ENCODE measurements at regions not wholly inside any gene's neighbourhood (a gene's known extent, or its start where the extent isn't known, plus 50 kb on each side); places are given as distances from the start of the nearest gene placed in this dataset.
A peak's percentile ranks its signal among the peaks of the same experiment; 100 is the strongest.

DNA sequence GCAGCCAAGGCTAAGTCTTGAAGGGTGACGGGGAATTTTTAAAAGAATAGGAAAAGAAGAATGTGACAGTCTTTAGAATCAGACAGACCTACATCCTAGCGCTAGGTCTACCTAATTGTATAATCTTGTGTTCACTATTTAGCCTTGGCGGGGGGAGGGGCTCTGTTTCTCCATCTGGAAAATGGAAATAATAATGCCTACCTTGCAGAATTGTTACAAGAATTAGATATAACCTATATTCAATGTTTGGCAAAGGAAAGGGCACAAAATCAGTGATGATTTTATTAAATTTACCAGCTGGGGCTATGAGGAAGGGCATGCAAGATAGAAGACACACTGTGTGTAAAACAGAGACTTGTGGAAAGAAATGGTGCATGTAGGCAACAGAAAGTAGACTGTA is 154.8 kb downstream of the ZBTB18 start:
- no peaks in the 10 kb centered on the region for H3K27me3 ChIP-seq (ENCODE audit: control insufficient read depth, insufficient read depth, low read length)
- no peaks in the 10 kb centered on the region for H3K36me3 ChIP-seq (ENCODE audit: control insufficient read depth in 2 of 3, insufficient read depth in 3 of 3, low read length in 3 of 3)
- peaks cover 0 to 7% (median 0%) of the 10 kb centered on the region in 3 donors for H3K4me1 ChIP-seq (ENCODE audit: control insufficient read depth in 2 of 3, insufficient read depth in 2 of 3, low read depth in 1 of 3, low read length in 3 of 3)
- no peak overlapping the region for H3K9ac ChIP-seq (ENCODE audit: low read length in 3 of 3)
- H3K9me3 ChIP-seq (ENCODE audit: control insufficient read depth in 2 of 3, insufficient read depth in 1 of 3, low read length in 3 of 3), result no peaks in the 10 kb centered on the region
- H3K4me3 ChIP-seq (ENCODE audit: low read length in 3 of 3), result no peak overlapping the region
- no peak overlapping the region for H3K27ac ChIP-seq (ENCODE audit: low read depth in 2 of 2, low read length in 2 of 2)
- no peak for DNase-seq
- FAIRE-seq, result no peak
- intact Hi-C loops (cut with DNase I), result no loop called here
- TF ChIP-seq, protein P1, sequence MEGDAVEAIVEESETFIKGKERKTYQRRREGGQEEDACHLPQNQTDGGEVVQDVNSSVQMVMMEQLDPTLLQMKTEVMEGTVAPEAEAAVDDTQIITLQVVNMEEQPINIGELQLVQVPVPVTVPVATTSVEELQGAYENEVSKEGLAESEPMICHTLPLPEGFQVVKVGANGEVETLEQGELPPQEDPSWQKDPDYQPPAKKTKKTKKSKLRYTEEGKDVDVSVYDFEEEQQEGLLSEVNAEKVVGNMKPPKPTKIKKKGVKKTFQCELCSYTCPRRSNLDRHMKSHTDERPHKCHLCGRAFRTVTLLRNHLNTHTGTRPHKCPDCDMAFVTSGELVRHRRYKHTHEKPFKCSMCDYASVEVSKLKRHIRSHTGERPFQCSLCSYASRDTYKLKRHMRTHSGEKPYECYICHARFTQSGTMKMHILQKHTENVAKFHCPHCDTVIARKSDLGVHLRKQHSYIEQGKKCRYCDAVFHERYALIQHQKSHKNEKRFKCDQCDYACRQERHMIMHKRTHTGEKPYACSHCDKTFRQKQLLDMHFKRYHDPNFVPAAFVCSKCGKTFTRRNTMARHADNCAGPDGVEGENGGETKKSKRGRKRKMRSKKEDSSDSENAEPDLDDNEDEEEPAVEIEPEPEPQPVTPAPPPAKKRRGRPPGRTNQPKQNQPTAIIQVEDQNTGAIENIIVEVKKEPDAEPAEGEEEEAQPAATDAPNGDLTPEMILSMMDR (IDR thresholded peaks at IDR 0.05; ENCODE audit: borderline replicate concordance, extremely low read depth, insufficient read depth), result no peak

DNA sequence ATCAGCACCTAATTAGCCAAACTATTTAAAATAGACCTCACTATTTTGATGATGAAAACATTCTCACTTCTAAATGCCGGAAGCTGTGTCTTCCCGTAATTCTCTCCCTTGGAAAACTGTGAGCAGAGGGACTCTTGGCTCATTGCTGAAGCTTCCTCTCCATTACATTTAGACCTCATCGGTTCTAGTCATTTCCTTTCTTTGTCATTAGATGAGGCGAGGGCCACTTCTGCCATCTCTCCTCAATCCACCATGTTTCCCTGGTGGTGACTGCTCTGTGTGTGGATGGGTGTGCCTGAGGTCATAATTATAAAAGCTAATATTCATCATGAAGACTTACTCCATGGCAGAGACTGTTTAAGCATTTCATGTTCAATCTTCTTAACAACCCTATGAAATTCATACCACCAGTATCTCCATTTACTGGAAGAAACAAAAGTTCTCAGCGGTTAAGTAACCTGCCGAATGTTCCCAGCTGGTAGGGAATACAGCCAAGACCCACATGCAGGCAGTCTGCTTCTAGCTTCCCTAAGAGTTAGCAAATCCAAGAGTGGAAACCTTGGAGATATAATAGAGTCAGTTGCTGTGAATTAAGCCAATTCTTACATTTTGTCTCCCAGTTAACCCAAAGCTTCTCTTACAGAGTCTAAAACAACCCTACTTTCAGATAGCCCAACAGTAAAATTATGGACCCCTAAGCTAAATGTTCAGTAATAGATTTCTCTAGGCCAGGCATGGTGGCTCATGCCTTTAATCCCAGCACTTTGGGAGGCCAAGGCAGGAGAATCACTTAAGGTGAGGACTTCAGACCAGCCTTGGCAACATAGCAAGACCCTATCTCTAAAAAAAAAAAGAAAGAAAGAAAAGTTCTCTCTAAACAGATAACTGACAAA is 156.2 kb downstream of the ZBTB18 start:
- H3K27me3 ChIP-seq (ENCODE audit: control insufficient read depth, insufficient read depth, low read length), result no peaks in the 10 kb centered on the region
- no peaks in the 10 kb centered on the region for H3K9me3 ChIP-seq (ENCODE audit: control insufficient read depth in 2 of 3, insufficient read depth in 1 of 3, low read length in 3 of 3)
- TF ChIP-seq, protein P1 (IDR thresholded peaks at IDR 0.05; ENCODE audit: borderline replicate concordance, extremely low read depth, insufficient read depth), result no peak
- no peaks in the 10 kb centered on the region for H3K36me3 ChIP-seq (ENCODE audit: control insufficient read depth in 2 of 3, insufficient read depth in 3 of 3, low read length in 3 of 3)
- intact Hi-C loops (cut with DNase I), result no loop called here
- no peak overlapping the region for H3K9ac ChIP-seq (ENCODE audit: low read length in 3 of 3)
- peaks cover 0 to 9% (median 0%) of the 10 kb centered on the region in 3 donors for H3K4me1 ChIP-seq (ENCODE audit: control insufficient read depth in 2 of 3, insufficient read depth in 2 of 3, low read depth in 1 of 3, low read length in 3 of 3)
- no peak overlapping the region for H3K4me3 ChIP-seq (ENCODE audit: low read length in 3 of 3)
- peak overlapping the region; percentile 42 to 54 for H3K27ac ChIP-seq (ENCODE audit: low read depth in 2 of 2, low read length in 2 of 2)
- DNase-seq (no peak), FAIRE-seq (no peak)

DNA sequence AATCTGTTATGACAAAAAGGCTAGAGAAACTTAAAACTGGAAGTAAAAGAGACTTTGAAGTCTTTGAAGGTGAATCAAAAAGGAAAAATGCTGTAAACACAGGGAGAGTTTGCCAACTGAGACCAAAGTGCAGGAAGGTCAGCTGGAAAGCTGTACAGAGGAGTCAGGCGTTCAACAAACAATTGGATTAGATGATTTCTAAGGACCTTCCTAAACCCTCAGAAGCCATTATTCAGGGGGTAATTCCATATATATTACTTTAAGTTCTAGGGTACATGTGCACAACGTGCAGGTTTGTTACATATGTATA is 156.8 kb downstream of the ZBTB18 start:
- H3K9ac ChIP-seq (ENCODE audit: low read length in 3 of 3), result no peak overlapping the region
- DNase-seq, result no peak
- TF ChIP-seq, protein P1 (IDR thresholded peaks at IDR 0.05; ENCODE audit: borderline replicate concordance, extremely low read depth, insufficient read depth), result no peak
- H3K36me3 ChIP-seq (ENCODE audit: control insufficient read depth in 2 of 3, insufficient read depth in 3 of 3, low read length in 3 of 3), result no peaks in the 10 kb centered on the region
- peaks cover 0 to 15% (median 0%) of the 10 kb centered on the region in 3 donors for H3K4me1 ChIP-seq (ENCODE audit: control insufficient read depth in 2 of 3, insufficient read depth in 2 of 3, low read depth in 1 of 3, low read length in 3 of 3)
- FAIRE-seq, result no peak
- no peaks in the 10 kb centered on the region for H3K27me3 ChIP-seq (ENCODE audit: control insufficient read depth, insufficient read depth, low read length)
- H3K4me3 ChIP-seq (ENCODE audit: low read length in 3 of 3), result no peak overlapping the region
- H3K9me3 ChIP-seq (ENCODE audit: control insufficient read depth in 2 of 3, insufficient read depth in 1 of 3, low read length in 3 of 3), result no peaks in the 10 kb centered on the region
- intact Hi-C loops (cut with DNase I), result no loop called here
- H3K27ac ChIP-seq (ENCODE audit: low read depth in 2 of 2, low read length in 2 of 2), result peak overlapping the region; percentile 42 to 54

Measured in kidney (tissue), 13 donors.